Mucosa of stomach (tissue), 1 donor: ENCODE measurements at regions not wholly inside any gene's neighbourhood (a gene's known extent, or its start where the extent isn't known, plus 50 kb on each side); places are given as distances from the start of the nearest gene placed in this dataset.

Experiments
- H3K27me3 ChIP-seq: one replicate; pipeline ENCODE4 v1.7.0; 2013; ENCODE audit warnings: mild to moderate bottlenecking, low read length; ENCODE audit not compliant: control insufficient read depth, insufficient read depth
- H3K36me3 ChIP-seq: one replicate; pipeline ENCODE4 v1.7.0; 2013; ENCODE audit warnings: low read length; ENCODE audit not compliant: control insufficient read depth, insufficient read depth
- H3K4me1 ChIP-seq: one replicate; pipeline ENCODE4 v1.7.0; 2013; ENCODE audit warnings: mild to moderate bottlenecking, low read length; ENCODE audit not compliant: control insufficient read depth, insufficient read depth
- H3K4me3 ChIP-seq: one replicate; pipeline ENCODE4 v1.7.0; 2013; ENCODE audit warnings: low read length
- H3K9ac ChIP-seq: one replicate; pipeline ENCODE4 v1.7.0; 2013; ENCODE audit warnings: mild to moderate bottlenecking, low read length, moderate library complexity
- H3K9me3 ChIP-seq: one replicate; pipeline ENCODE4 v1.7.0; 2013; ENCODE audit warnings: mild to moderate bottlenecking, low read length, moderate library complexity; ENCODE audit not compliant: control insufficient read depth
- donor health status: Pancreatic carcinoma.

- Histone ChIP-seq H3K9me3 (no peaks in the 10 kb centered on the region), H3K4me1 (no peaks in the 10 kb centered on the region), H3K4me3 (no peak overlapping the region)
Observed at GRCh38 chr2:144678736-144679135, 158.8 kb upstream of the ZEB2 start.

GRCh38 chr2:144675731-144676130, 155.8 kb upstream of the ZEB2 start:
- Histone ChIP-seq H3K9ac (no peak overlapping the region), H3K4me3 (no peak overlapping the region), H3K36me3 (no peaks in the 10 kb centered on the region), H3K4me1 (no peaks in the 10 kb centered on the region), H3K9me3 (no peaks in the 10 kb centered on the region), H3K27me3 (no peaks in the 10 kb centered on the region)

More at GRCh38 chr2:144678736-144679135, 158.8 kb upstream of the ZEB2 start:
- Histone ChIP-seq H3K36me3 (no peaks in the 10 kb centered on the region), H3K9ac (no peak overlapping the region), H3K27me3 (no peaks in the 10 kb centered on the region)

GRCh38 chr2:144675331-144675730, 155.4 kb upstream of the ZEB2 start:
- no peaks in the 10 kb centered on the region for H3K27me3 ChIP-seq
- no peak overlapping the region for H3K9ac ChIP-seq
- H3K9me3 ChIP-seq = no peaks in the 10 kb centered on the region
- no peaks in the 10 kb centered on the region for H3K36me3 ChIP-seq
- no peaks in the 10 kb centered on the region for H3K4me1 ChIP-seq
- no peak overlapping the region for H3K4me3 ChIP-seq

- H3K36me3 ChIP-seq = no peaks in the 10 kb centered on the region
- no peaks in the 10 kb centered on the region for H3K9me3 ChIP-seq
- no peaks in the 10 kb centered on the region for H3K4me1 ChIP-seq
- no peaks in the 10 kb centered on the region for H3K27me3 ChIP-seq
- no peak overlapping the region for H3K9ac ChIP-seq
- no peak overlapping the region for H3K4me3 ChIP-seq
Observed at GRCh38 chr2:144674071-144674470, 154.2 kb upstream of the ZEB2 start.

GRCh38 chr2:144673456-144673855, 153.5 kb upstream of the ZEB2 start:
- no peaks in the 10 kb centered on the region for H3K27me3 ChIP-seq
- no peaks in the 10 kb centered on the region for H3K9me3 ChIP-seq
- H3K9ac ChIP-seq = no peak overlapping the region
- H3K4me3 ChIP-seq = no peak overlapping the region
- H3K36me3 ChIP-seq = no peaks in the 10 kb centered on the region
- no peaks in the 10 kb centered on the region for H3K4me1 ChIP-seq

GRCh38 chr2:144671695-144672455, 152.0 kb upstream of the ZEB2 start:
- no peaks in the 10 kb centered on the region for H3K36me3 ChIP-seq
- H3K9ac ChIP-seq = no peak overlapping the region
- H3K4me3 ChIP-seq = no peak overlapping the region
- no peaks in the 10 kb centered on the region for H3K27me3 ChIP-seq
- H3K4me1 ChIP-seq = no peaks in the 10 kb centered on the region
- no peaks in the 10 kb centered on the region for H3K9me3 ChIP-seq

- Histone ChIP-seq H3K4me3 (no peak overlapping the region), H3K9me3 (no peaks in the 10 kb centered on the region), H3K9ac (no peak overlapping the region), H3K27me3 (no peaks in the 10 kb centered on the region), H3K36me3 (no peaks in the 10 kb centered on the region), H3K4me1 (no peaks in the 10 kb centered on the region)
Observed at GRCh38 chr2:144670738-144671137, 150.8 kb upstream of the ZEB2 start.

GRCh38 chr2:144670080-144670479, 150.2 kb upstream of the ZEB2 start:
- Histone ChIP-seq H3K27me3 (no peaks in the 10 kb centered on the region), H3K4me3 (no peak overlapping the region), H3K36me3 (no peaks in the 10 kb centered on the region), H3K4me1 (no peaks in the 10 kb centered on the region), H3K9me3 (no peaks in the 10 kb centered on the region), H3K9ac (no peak overlapping the region)

GRCh38 chr2:144669196-144669987, 149.5 kb upstream of the ZEB2 start:
- Histone ChIP-seq H3K9me3 (no peaks in the 10 kb centered on the region), H3K36me3 (no peaks in the 10 kb centered on the region), H3K4me1 (no peaks in the 10 kb centered on the region), H3K27me3 (no peaks in the 10 kb centered on the region), H3K4me3 (no peak overlapping the region), H3K9ac (no peak overlapping the region)

GRCh38 chr2:144668493-144669110, 148.7 kb upstream of the ZEB2 start:
- no peaks in the 10 kb centered on the region for H3K36me3 ChIP-seq
- H3K9ac ChIP-seq = no peak overlapping the region
- no peaks in the 10 kb centered on the region for H3K4me1 ChIP-seq
- H3K9me3 ChIP-seq = no peaks in the 10 kb centered on the region
- no peak overlapping the region for H3K4me3 ChIP-seq
- no peaks in the 10 kb centered on the region for H3K27me3 ChIP-seq

GRCh38 chr2:144666032-144666431, 146.1 kb upstream of the ZEB2 start:
- Histone ChIP-seq H3K9me3 (no peaks in the 10 kb centered on the region), H3K9ac (no peak overlapping the region), H3K4me3 (no peak overlapping the region), H3K27me3 (no peaks in the 10 kb centered on the region), H3K4me1 (no peaks in the 10 kb centered on the region), H3K36me3 (no peaks in the 10 kb centered on the region)

GRCh38 chr2:144663207-144663606, 143.3 kb upstream of the ZEB2 start:
- Histone ChIP-seq H3K4me1 (no peaks in the 10 kb centered on the region), H3K4me3 (no peak overlapping the region), H3K27me3 (no peaks in the 10 kb centered on the region), H3K9ac (no peak overlapping the region), H3K36me3 (no peaks in the 10 kb centered on the region), H3K9me3 (no peaks in the 10 kb centered on the region)
